IPS DF 6.9 (cell line): ENCODE measurements at regions not wholly inside any gene's neighbourhood (a gene's known extent, or its start where the extent isn't known, plus 50 kb on each side); places are given as distances from the start of the nearest gene placed in this dataset.

Experiments
- DNase-seq: peaks from one replicate; pipeline ENCODE4 v3.0.0-alpha.2; 2013; ENCODE audit warnings: low read depth, low spot score
- H3K27ac ChIP-seq: one replicate; pipeline ENCODE4 v1.5.1; 2013; ENCODE audit warnings: low read length, control low read depth
- H3K27me3 ChIP-seq: 2 replicates; pipeline ENCODE4 v1.6.1; 2013; ENCODE audit warnings: mild to moderate bottlenecking, low read length; ENCODE audit not compliant: control insufficient read depth, insufficient read depth
- H3K36me3 ChIP-seq: 2 replicates; pipeline ENCODE4 v1.6.1; 2013; ENCODE audit warnings: low read length; ENCODE audit not compliant: control insufficient read depth, insufficient read depth
- H3K4me1 ChIP-seq: 2 replicates; pipeline ENCODE4 v1.6.1; 2013; ENCODE audit warnings: low read length; ENCODE audit not compliant: control insufficient read depth, insufficient read depth
- H3K4me3 ChIP-seq: 2 replicates; pipeline ENCODE4 v1.5.1; 2013; ENCODE audit warnings: mild to moderate bottlenecking, low read length
- H3K9me3 ChIP-seq: 2 replicates; pipeline ENCODE4 v1.6.1; 2013; ENCODE audit warnings: low read length, inconsistent platforms; ENCODE audit not compliant: control insufficient read depth, insufficient read depth
- WGBS: extraction: QIAGEN DNeasy Blood & Tissue Kit; methylation state at CpG from one replicate; pipeline ENCODE4 v1.1.7; 2013; ENCODE audit warnings: mixed read lengths, missing lambda C conversion rate; ENCODE audit not compliant: insufficient read length, insufficient coverage; 5-methylcytosine and 5-hydroxymethylcytosine counted together

DNA sequence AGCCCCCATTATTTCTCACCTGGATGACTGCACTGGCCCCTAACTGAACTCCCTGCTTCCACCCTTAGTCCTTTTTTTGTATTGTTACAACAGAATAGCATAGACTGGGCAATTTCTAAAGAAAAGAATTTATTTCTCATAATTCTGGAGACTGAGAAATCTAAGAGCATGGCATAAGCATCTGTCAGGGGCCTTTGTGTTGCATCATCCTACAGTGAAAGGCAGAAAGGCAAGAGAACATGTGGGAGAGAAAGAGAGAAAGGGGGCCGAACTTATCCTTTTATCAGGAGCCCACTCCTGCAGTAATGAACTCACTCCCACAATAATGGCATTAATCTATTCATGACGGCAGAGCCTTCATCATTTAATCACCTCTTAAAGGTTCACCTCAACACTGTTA, 122.1 kb downstream of the EFNB1 start:
- H3K27me3 ChIP-seq, result no peaks in the 10 kb centered on the region
- H3K36me3 ChIP-seq, result no peaks in the 10 kb centered on the region
- no peaks in the 10 kb centered on the region for H3K9me3 ChIP-seq
- no peak overlapping the region for H3K27ac ChIP-seq
- no peak for DNase-seq
- no peak overlapping the region for H3K4me3 ChIP-seq
- H3K4me1 ChIP-seq, result no peaks in the 10 kb centered on the region
- no CpG with 5 or more reads among the region's 2 CpGs for WGBS

DNA sequence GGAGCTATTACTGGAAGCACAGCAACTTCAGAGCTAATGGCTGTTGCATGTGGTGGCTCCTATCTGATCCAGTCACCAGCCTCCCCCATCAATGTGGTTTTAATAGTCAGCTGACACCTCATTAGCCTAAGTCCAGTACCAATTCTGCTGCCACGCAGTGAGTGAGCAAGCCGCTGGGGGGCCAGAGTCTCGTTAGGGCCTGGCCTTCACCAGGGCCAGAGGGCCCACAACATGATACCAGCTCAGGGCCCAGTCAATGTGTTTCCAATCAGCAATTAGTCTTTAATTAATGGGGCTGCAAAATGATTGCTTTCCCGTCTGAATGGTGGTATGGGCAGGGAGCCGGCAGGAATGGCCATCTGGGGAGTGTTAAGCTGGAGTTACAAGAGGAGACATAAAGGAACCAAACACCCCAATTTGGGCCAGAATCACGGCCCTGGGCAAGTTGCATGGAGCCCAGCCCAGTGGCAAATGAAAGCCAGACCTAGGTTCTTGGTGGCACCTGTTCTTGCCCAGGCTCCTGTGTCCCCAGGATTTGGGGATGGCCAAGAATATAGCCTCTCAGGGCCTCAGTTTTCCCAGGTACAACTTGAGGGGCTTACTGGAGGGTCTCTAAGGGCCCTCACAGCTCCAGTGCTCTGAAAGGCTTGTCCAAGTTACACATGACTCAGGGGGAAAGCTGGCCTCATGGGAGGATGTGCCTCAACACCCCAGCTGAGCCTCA, 119.2 kb downstream of the EFNB1 start:
- no peaks in the 10 kb centered on the region for H3K4me1 ChIP-seq
- WGBS, result no CpG with 5 or more reads among the region's 6 CpGs
- H3K27me3 ChIP-seq, result no peaks in the 10 kb centered on the region
- H3K27ac ChIP-seq, result no peak overlapping the region
- no peaks in the 10 kb centered on the region for H3K9me3 ChIP-seq
- H3K4me3 ChIP-seq, result no peak overlapping the region
- no peaks in the 10 kb centered on the region for H3K36me3 ChIP-seq
- DNase-seq, result no peak

DNA sequence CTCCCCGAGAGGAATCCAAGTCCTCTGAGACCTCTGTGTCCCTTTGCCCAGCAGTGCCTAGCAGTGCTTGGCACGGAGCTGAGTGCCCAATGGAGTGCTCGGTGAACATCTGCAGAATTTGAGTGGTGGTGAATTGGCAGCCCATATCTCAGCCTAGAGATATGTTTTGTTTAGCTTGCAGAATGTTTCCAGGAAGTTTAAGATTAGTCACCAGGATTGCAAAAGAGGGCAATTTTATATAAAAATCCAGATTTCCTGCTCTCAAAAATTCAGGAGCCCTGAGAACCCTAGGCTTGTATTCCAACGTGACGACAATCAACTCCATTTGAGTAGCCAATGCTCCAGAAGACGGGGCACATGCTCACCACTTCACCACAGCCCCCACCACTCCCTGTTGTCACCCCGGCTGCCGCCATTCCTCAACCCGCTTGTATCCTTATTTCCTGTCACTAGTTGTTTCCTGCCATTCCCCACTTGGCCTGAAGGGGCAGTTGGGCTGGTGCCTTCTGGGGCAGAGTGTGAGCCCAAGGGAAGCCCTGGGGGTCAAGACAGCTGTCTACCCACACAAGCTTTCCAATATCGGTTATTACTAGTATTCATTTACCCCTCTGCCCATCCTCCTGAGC, 116.9 kb downstream of the EFNB1 start:
- Histone ChIP-seq H3K27me3 (no peaks in the 10 kb centered on the region), H3K4me3 (no peak overlapping the region), H3K4me1 (no peaks in the 10 kb centered on the region), H3K9me3 (no peaks in the 10 kb centered on the region), H3K36me3 (no peaks in the 10 kb centered on the region), H3K27ac (no peak overlapping the region)
- WGBS, result no CpG with 5 or more reads among the region's 10 CpGs
- DNase-seq, result no peak

DNA sequence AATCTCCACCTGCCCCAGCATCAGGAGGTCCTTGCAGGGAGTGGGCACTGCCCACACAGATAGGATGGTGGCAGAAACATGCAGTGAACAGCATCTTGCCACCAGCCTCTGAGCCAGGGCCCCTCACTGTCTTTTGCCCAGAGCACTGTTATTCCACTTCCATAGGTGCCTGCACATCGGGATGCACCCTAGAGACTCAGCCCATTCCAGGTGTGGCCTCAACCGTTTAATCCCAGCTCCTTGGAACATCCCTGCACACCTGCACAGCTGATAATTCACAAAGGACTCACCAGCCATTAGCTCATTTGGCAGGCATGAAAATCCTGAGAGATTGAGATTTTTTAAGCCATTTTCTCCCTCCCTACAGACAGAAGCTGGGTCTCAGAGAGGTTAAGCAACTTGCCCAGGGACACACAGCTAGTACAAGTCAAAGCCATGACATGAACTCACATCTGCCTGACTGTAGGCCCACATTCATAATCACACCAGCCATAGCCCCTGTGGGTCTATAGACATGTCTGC, 116.3 kb downstream of the EFNB1 start:
- no peak for DNase-seq
- WGBS, result no CpG with 5 or more reads among the region's 2 CpGs
- Histone ChIP-seq H3K27me3 (no peaks in the 10 kb centered on the region), H3K4me3 (no peak overlapping the region), H3K4me1 (no peaks in the 10 kb centered on the region), H3K27ac (no peak overlapping the region), H3K9me3 (no peaks in the 10 kb centered on the region), H3K36me3 (no peaks in the 10 kb centered on the region)

- DNase-seq, result no peak
- no peak overlapping the region for H3K27ac ChIP-seq
- WGBS, result no CpG with 5 or more reads among the region's 2 CpGs
- no peaks in the 10 kb centered on the region for H3K36me3 ChIP-seq
- no peaks in the 10 kb centered on the region for H3K4me1 ChIP-seq
- H3K27me3 ChIP-seq, result no peaks in the 10 kb centered on the region
- H3K4me3 ChIP-seq, result no peak overlapping the region
- H3K9me3 ChIP-seq, result no peaks in the 10 kb centered on the region
Observed at GRCh38 chrX:68944211-68944610, 115.4 kb downstream of the EFNB1 start.

GRCh38 chrX:68942840-68943239, 114.0 kb downstream of the EFNB1 start:
- Histone ChIP-seq H3K4me3 (no peak overlapping the region), H3K9me3 (no peaks in the 10 kb centered on the region), H3K36me3 (no peaks in the 10 kb centered on the region), H3K4me1 (no peaks in the 10 kb centered on the region), H3K27me3 (no peaks in the 10 kb centered on the region), H3K27ac (no peak overlapping the region)
- DNase-seq, result no peak
- WGBS, result no CpG with 5 or more reads among the region's 2 CpGs

GRCh38 chrX:68942104-68942503, 113.3 kb downstream of the EFNB1 start:
- DNase-seq, result no peak

DNA sequence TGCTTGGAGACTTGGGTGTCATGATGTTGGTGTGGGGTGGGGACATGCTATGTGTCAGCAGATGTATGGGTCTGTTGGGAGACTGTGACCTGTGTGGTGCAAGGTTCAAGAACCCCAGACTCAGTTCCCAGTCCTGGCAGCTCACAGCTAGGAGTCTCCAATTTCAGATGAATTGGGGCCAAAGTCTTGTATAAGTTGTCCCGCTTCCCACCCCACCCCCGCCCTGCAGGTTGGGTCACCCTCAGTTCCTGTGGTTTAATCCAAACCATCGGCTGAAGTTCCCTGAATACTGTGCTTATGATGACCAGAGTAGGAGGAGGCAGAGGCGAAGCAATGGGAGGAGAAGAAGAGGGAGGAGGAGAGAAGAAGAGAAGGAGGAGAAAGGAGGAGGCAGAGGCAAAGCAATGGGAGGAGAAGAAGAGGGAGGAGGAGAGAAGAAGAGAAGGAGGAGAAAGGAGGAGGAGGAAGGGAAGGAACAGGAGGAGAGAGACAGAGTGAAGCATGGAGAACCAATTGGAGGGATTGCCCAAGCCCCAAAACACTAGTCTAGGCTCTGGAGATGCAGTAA, 112.6 kb downstream of the EFNB1 start:
- H3K27me3 ChIP-seq, result no peaks in the 10 kb centered on the region
- H3K4me1 ChIP-seq, result no peaks in the 10 kb centered on the region
- no CpG with 5 or more reads among the region's 4 CpGs for WGBS
- H3K27ac ChIP-seq, result no peak overlapping the region
- DNase-seq, result no peak
- H3K4me3 ChIP-seq, result no peak overlapping the region
- H3K36me3 ChIP-seq, result no peaks in the 10 kb centered on the region
- H3K9me3 ChIP-seq, result no peaks in the 10 kb centered on the region

More at GRCh38 chrX:68942104-68942503, 113.3 kb downstream of the EFNB1 start:
- Histone ChIP-seq H3K4me1 (no peaks in the 10 kb centered on the region), H3K36me3 (no peaks in the 10 kb centered on the region), H3K9me3 (no peaks in the 10 kb centered on the region), H3K27ac (no peak overlapping the region), H3K27me3 (no peaks in the 10 kb centered on the region), H3K4me3 (no peak overlapping the region)
- no CpG with 5 or more reads among the region's 6 CpGs for WGBS

GRCh38 chrX:68940601-68941000, 111.8 kb downstream of the EFNB1 start:
- Histone ChIP-seq H3K9me3 (no peaks in the 10 kb centered on the region), H3K27ac (no peak overlapping the region), H3K27me3 (no peaks in the 10 kb centered on the region), H3K4me1 (no peaks in the 10 kb centered on the region), H3K4me3 (no peak overlapping the region), H3K36me3 (no peaks in the 10 kb centered on the region)
- no CpG with 5 or more reads among the region's 7 CpGs for WGBS
- no peak for DNase-seq

DNA sequence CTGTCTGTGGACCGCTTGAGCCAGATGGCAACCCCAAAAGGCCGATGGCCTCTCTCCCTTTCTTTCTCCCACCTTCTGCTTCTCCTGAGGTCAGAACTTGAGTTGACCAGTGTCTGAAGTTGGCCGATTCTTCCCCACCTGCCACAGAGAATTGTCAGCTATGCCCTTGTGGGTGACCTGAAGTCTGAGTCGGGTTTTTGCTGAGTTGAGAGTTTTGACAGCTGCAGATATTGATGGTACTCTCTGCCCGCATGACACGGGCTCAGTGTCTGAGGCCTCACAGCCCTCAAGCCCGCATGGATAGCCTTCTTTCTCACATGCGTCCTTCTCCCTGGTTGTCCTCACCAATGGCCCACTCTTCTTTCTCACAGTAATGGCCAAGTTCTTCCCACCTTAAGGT, 111.0 kb downstream of the EFNB1 start:
- Histone ChIP-seq H3K4me1 (no peaks in the 10 kb centered on the region), H3K4me3 (no peak overlapping the region), H3K27me3 (no peaks in the 10 kb centered on the region), H3K9me3 (no peaks in the 10 kb centered on the region), H3K36me3 (no peaks in the 10 kb centered on the region), H3K27ac (no peak overlapping the region)
- WGBS, result no CpG with 5 or more reads among the region's 8 CpGs
- DNase-seq, result no peak
